SK-N-DZ (cell line): ENCODE measurements at regions not wholly inside any gene's neighbourhood (a gene's known extent, or its start where the extent isn't known, plus 50 kb on each side); places are given as distances from the start of the nearest gene placed in this dataset.
A peak's percentile ranks its signal among the peaks of the same experiment; 100 is the strongest.
"Not testable (repeated sequence)": the region's sequence is repeated elsewhere in the genome, so short reads cannot be mapped to it uniquely, and the experiment has no call there.

Experiments used
- DNase-seq: peaks from one replicate; pipeline ENCODE4 v3.0.0-alpha.2; 2015; ENCODE audit warnings: low spot score

- DNase-seq, result peak; percentile 72
Observed at GRCh38 chr4:101730291-101731117, 60.0 kb upstream of the BANK1 start.

GRCh38 chr4:101727238-101727637 is 63.3 kb upstream of the BANK1 start:
- DNase-seq, result no peak

GRCh38 chr4:101724093-101724492 is 66.4 kb upstream of the BANK1 start:
- no peak for DNase-seq

GRCh38 chr4:101718810-101719209 is 71.7 kb upstream of the BANK1 start:
- no peak for DNase-seq

GRCh38 chr4:101711590-101712260 is 78.8 kb upstream of the BANK1 start:
- peak; percentile 11 for DNase-seq

GRCh38 chr4:101710806-101711205 is 79.7 kb upstream of the BANK1 start:
- no peak for DNase-seq

- DNase-seq, result no peak
Observed at GRCh38 chr4:101708293-101709039, 82.1 kb upstream of the BANK1 start.

GRCh38 chr4:101707596-101707995 is 82.9 kb upstream of the BANK1 start:
- no peak for DNase-seq

GRCh38 chr4:101706535-101707057 is 83.9 kb upstream of the BANK1 start:
- no peak for DNase-seq

GRCh38 chr4:101701551-101701950 is 89.0 kb upstream of the BANK1 start:
- DNase-seq, result no peak

GRCh38 chr4:101699441-101700124 is 90.9 kb upstream of the BANK1 start:
- no peak for DNase-seq

GRCh38 chr4:101697266-101697665 is 93.3 kb upstream of the BANK1 start:
- DNase-seq, result no peak

- no peak for DNase-seq
Observed at GRCh38 chr4:101696276-101697010, 94.1 kb upstream of the BANK1 start.

GRCh38 chr4:101695176-101695575 is 95.4 kb upstream of the BANK1 start:
- DNase-seq, result no peak

- not testable (repeated sequence) for DNase-seq
Observed at GRCh38 chr4:101694403-101694802, 96.1 kb upstream of the BANK1 start.

GRCh38 chr4:101693842-101694398 is 96.6 kb upstream of the BANK1 start:
- DNase-seq, result no peak

GRCh38 chr4:101689220-101689619 is 101.3 kb upstream of the BANK1 start:
- DNase-seq, result no peak

- no peak for DNase-seq
Observed at GRCh38 chr4:101685126-101685525, 105.4 kb upstream of the BANK1 start.

- no peak for DNase-seq
Observed at GRCh38 chr4:101682946-101683345, 107.6 kb upstream of the BANK1 start.

GRCh38 chr4:101678180-101678579 is 112.3 kb upstream of the BANK1 start:
- DNase-seq, result no peak
